ENCODE measurements at regions not wholly inside any gene's neighbourhood (a gene's known extent, or its start where the extent isn't known, plus 50 kb on each side); places are given as distances from the start of the nearest gene placed in this dataset.
"Not testable (repeated sequence)": the region's sequence is repeated elsewhere in the genome, so short reads cannot be mapped to it uniquely, and the experiment has no call there.

- H3K27me3 ChIP-seq (replicated peaks in 1 of 7) = no peaks in the 10 kb centered on the region
- TF ChIP-seq POLR2AphosphoS5 (IDR thresholded peaks at IDR 0.05) (no peak), CTCF (IDR thresholded peaks at IDR 0.05 in 8 of 11, conservative IDR thresholded peaks at IDR 0.05 in 3 of 11) (no peak), POLR2A (IDR thresholded peaks at IDR 0.05) (no peak)
- DNase-seq = no peak
- WGBS, 5 donors = 78 to 92% (median 87%) methylated on average over 4 of the region's 4 CpGs
- H3K36me3 ChIP-seq = no peaks in the 10 kb centered on the region
- no peak overlapping the region for H3K27ac ChIP-seq
- no peaks in the 10 kb centered on the region for H3K4me1 ChIP-seq
- H3K4me3 ChIP-seq = no peak overlapping the region
- intact Hi-C loops (cut with DNase I; ENCODE audit: low total_unique reads) = no loop called here
- H3K9me3 ChIP-seq = peaks cover 0 to 4% (median 0%) of the 10 kb centered on the region in 8 donors
Observed at GRCh38 chr16:16982614-16983013, 488.1 kb downstream of the XYLT1 start.

- intact Hi-C loops (cut with DNase I; ENCODE audit: low total_unique reads) = no loop called here
- H3K9me3 ChIP-seq = peaks cover 0 to 4% (median 0%) of the 10 kb centered on the region in 8 donors
- no peak for DNase-seq
- no peaks in the 10 kb centered on the region for H3K36me3 ChIP-seq
- no peaks in the 10 kb centered on the region for H3K27me3 ChIP-seq (replicated peaks in 1 of 7)
- H3K4me1 ChIP-seq = no peaks in the 10 kb centered on the region
- WGBS, 5 donors = 88 to 97% (median 94%) methylated on average over 7 of the region's 7 CpGs
- no peak overlapping the region for H3K4me3 ChIP-seq
- no peak for TF ChIP-seq POLR2A (IDR thresholded peaks at IDR 0.05)
- TF ChIP-seq POLR2AphosphoS5 (IDR thresholded peaks at IDR 0.05) = no peak
- no peak for TF ChIP-seq CTCF (IDR thresholded peaks at IDR 0.05 in 8 of 11, conservative IDR thresholded peaks at IDR 0.05 in 3 of 11)
- no peak overlapping the region for H3K27ac ChIP-seq
Observed at GRCh38 chr16:16983582-16983981, 487.2 kb downstream of the XYLT1 start.

GRCh38 chr16:16984091-16984490 is 486.7 kb downstream of the XYLT1 start:
- H3K9me3 ChIP-seq; DNase-seq; H3K27me3 ChIP-seq (replicated peaks in 1 of 7); H3K4me3 ChIP-seq; intact Hi-C loops (cut with DNase I; ENCODE audit: low total_unique reads); H3K4me1 ChIP-seq; H3K36me3 ChIP-seq: not testable (repeated sequence)
- WGBS, 5 donors = 93 to 97% (median 95%) methylated on average over 21 of the region's 21 CpGs
- peak overlapping the region in 1 of 8 donors; percentile 40 for H3K27ac ChIP-seq

- TF ChIP-seq CTCF (IDR thresholded peaks at IDR 0.05 in 8 of 11, conservative IDR thresholded peaks at IDR 0.05 in 3 of 11) (no peak), POLR2AphosphoS5 (IDR thresholded peaks at IDR 0.05) (no peak), POLR2A (IDR thresholded peaks at IDR 0.05) (no peak)
- H3K27me3 ChIP-seq (replicated peaks in 1 of 7) = no peaks in the 10 kb centered on the region
- peaks cover 0 to 8% (median 0%) of the 10 kb centered on the region in 6 donors for H3K4me1 ChIP-seq
- WGBS, 5 donors = 76 to 97% (median 86%) methylated on average over 1 of the region's 1 CpG
- intact Hi-C loops (cut with DNase I; ENCODE audit: low total_unique reads) = no loop called here
- H3K36me3 ChIP-seq = no peaks in the 10 kb centered on the region
- DNase-seq = no peak
- H3K27ac ChIP-seq = no peak overlapping the region
- peaks cover 0 to 4% (median 0%) of the 10 kb centered on the region in 8 donors for H3K9me3 ChIP-seq
- H3K4me3 ChIP-seq = no peak overlapping the region
Observed at GRCh38 chr16:16985707-16986106, 485.1 kb downstream of the XYLT1 start.

GRCh38 chr16:16988963-16989362 is 481.8 kb downstream of the XYLT1 start:
- Histone ChIP-seq H3K9me3 (peaks cover 0 to 4% (median 0%) of the 10 kb centered on the region in 8 donors), H3K27ac (no peak overlapping the region), H3K27me3 (replicated peaks in 1 of 7) (no peaks in the 10 kb centered on the region), H3K4me3 (no peak overlapping the region), H3K36me3 (no peaks in the 10 kb centered on the region), H3K4me1 (peaks cover 0 to 21% (median 10%) of the 10 kb centered on the region in 6 donors)
- TF ChIP-seq CTCF (IDR thresholded peaks at IDR 0.05 in 8 of 11, conservative IDR thresholded peaks at IDR 0.05 in 3 of 11) = no peak
- no peak for TF ChIP-seq POLR2AphosphoS5 (IDR thresholded peaks at IDR 0.05)
- no peak for TF ChIP-seq POLR2A (IDR thresholded peaks at IDR 0.05)
- 70 to 76% (median 71%) methylated on average over 3 of the region's 3 CpGs for WGBS, 5 donors
- intact Hi-C loops (cut with DNase I; ENCODE audit: low total_unique reads) = no loop called here
- no peak for DNase-seq
